ENCODE measurements at regions not wholly inside any gene's neighbourhood (a gene's known extent, or its start where the extent isn't known, plus 50 kb on each side); places are given as distances from the start of the nearest gene placed in this dataset.

DNA sequence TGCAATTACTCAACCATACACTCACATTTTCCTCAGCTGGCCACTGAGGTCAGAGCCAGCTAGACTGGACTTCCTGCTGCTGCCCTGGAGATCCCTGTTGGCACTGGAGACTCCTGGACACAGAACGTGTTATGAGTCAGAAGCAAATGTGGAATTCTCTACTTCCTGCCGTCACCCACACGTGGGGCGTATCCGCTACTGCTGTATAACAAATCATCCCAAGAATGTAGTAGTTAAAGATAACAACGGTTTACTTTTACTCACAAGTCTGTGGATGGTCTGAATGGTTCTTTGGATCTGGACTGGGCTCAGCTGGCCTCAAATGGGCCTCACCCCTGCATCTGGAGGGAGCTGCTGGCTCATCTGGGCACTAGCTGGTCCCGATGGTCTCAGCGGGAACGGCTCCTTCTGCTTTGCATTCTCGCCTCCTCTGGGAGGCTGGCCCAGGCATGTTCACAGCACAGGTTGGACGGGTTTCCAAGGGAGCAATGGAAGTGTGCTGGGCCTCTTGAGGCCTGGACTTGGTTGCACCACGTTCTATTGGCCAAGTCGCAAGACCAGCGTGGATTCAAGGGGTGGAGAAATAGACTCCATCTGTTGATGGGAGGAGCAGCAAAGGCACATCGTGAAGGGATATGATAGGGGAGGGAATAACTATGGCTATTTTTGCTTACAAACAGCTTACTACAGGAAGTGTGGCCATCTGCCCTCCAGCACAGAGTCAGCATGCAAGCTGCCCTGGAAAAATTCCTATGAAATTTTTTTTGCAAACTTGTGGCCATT is 118.5 kb downstream of the SNX5 start:
- TF ChIP-seq CTCF (IDR thresholded peaks at IDR 0.05 in 8 of 11, conservative IDR thresholded peaks at IDR 0.05 in 3 of 11), result no peak
- no peak for TF ChIP-seq POLR2A (IDR thresholded peaks at IDR 0.05)
- TF ChIP-seq POLR2AphosphoS5 (IDR thresholded peaks at IDR 0.05), result peak in 1 of 3 donors; percentile 55
